HL-60 (cell line): ENCODE measurements at regions not wholly inside any gene's neighbourhood (a gene's known extent, or its start where the extent isn't known, plus 50 kb on each side); places are given as distances from the start of the nearest gene placed in this dataset.

ENCODE experiments used
- CTCF ChIP-seq: IDR thresholded peaks from one replicate; pipeline ENCODE4 v1.5.1; 2011; ENCODE audit warnings: low read length, control low read depth, inconsistent platforms; ENCODE audit not compliant: insufficient read depth
- POLR2AphosphoS5 ChIP-seq: IDR thresholded peaks from 2 replicates; pipeline ENCODE4 v1.6.1; 2012; ENCODE audit warnings: low read depth

GRCh38 chr4:156437666-156438065 lies 484.0 kb upstream of the CTSO start:
- TF ChIP-seq POLR2AphosphoS5: no peak
- no peak for TF ChIP-seq CTCF
